ENCODE measurements at regions not wholly inside any gene's neighbourhood (a gene's known extent, or its start where the extent isn't known, plus 50 kb on each side); places are given as distances from the start of the nearest gene placed in this dataset.

DNA sequence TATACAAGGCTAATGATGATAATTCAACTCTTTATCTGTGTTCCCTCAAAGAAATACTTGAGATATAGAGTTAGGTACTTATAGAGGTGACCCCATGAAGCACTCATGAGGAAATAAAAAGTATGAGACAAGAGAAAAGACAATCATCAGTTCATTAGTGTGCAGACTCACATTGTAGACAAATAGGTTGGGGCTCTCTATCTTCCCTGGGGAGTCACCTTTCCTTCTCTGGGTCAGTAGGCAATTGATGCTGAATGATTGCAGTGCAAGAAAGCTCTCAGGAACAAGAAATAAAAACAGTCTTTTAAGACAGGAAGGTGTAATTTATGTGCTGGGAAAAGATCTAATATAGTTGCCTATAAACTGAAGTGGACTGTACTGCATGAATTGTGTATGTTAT lies 1357.6 kb upstream of the EPHA6 start:
- Histone ChIP-seq H3K9me3 (ENCODE audit: control insufficient read depth, low read depth, low read length) (no peaks in the 10 kb centered on the region), H3K4me3 (ENCODE audit: low read length) (no peak overlapping the region), H3K27ac (ENCODE audit: low read length) (no peak overlapping the region), H3K9ac (ENCODE audit: low read length) (no peak overlapping the region), H3K27me3 (ENCODE audit: control insufficient read depth, insufficient read depth, low read length) (no peaks in the 10 kb centered on the region), H3K4me1 (ENCODE audit: control insufficient read depth, low read depth, low read length) (no peaks in the 10 kb centered on the region), H3K36me3 (ENCODE audit: control insufficient read depth, low read depth, low read length) (no peaks in the 10 kb centered on the region)

DNA sequence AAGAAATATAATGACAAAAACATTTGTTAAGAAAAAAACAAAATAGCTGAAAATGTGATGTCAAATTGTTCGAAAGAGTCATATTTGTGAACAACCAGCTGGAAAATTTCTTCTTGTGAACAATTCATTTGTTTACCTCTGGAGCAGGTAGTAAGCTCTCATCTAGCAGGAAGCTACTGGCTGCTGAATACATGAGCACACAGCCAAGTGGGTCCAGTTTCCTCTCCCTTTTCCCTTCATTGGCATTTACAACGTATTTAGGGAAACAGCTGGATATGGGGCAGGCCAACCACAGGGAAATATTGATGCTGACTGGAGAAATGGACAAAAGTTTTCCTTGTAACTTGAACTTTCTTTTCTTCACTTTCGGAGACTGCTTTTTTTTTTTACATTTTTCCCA lies 1354.7 kb upstream of the EPHA6 start:
- Histone ChIP-seq H3K36me3 (ENCODE audit: control insufficient read depth, low read depth, low read length) (no peaks in the 10 kb centered on the region), H3K4me3 (ENCODE audit: low read length) (no peak overlapping the region), H3K27ac (ENCODE audit: low read length) (no peak overlapping the region), H3K27me3 (ENCODE audit: control insufficient read depth, insufficient read depth, low read length) (no peaks in the 10 kb centered on the region), H3K9ac (ENCODE audit: low read length) (no peak overlapping the region), H3K9me3 (ENCODE audit: control insufficient read depth, low read depth, low read length) (no peaks in the 10 kb centered on the region), H3K4me1 (ENCODE audit: control insufficient read depth, low read depth, low read length) (no peaks in the 10 kb centered on the region)

DNA sequence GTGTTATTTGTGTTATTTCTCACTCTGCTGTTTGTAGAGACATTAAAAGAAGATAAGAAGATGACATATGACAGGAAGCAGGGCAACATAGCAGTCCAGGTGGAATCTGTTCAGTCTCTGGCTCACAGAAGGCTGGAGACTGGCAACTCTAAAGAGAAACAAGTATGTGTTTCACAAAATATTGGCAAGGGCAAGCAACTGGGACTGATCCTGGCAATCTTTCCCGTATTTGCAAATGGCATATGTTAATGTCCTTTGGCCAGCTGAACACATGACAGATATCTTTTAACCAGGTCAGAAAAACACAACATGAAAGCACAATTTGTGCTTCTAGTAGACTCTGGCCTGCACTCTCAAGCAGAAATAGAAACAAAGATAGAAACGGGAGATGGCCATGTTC lies 1354.1 kb upstream of the EPHA6 start:
- H3K27ac ChIP-seq (ENCODE audit: low read length) = no peak overlapping the region
- no peaks in the 10 kb centered on the region for H3K27me3 ChIP-seq (ENCODE audit: control insufficient read depth, insufficient read depth, low read length)
- H3K36me3 ChIP-seq (ENCODE audit: control insufficient read depth, low read depth, low read length) = no peaks in the 10 kb centered on the region
- H3K9me3 ChIP-seq (ENCODE audit: control insufficient read depth, low read depth, low read length) = no peaks in the 10 kb centered on the region
- H3K4me3 ChIP-seq (ENCODE audit: low read length) = no peak overlapping the region
- H3K4me1 ChIP-seq (ENCODE audit: control insufficient read depth, low read depth, low read length) = no peaks in the 10 kb centered on the region
- no peak overlapping the region for H3K9ac ChIP-seq (ENCODE audit: low read length)

DNA sequence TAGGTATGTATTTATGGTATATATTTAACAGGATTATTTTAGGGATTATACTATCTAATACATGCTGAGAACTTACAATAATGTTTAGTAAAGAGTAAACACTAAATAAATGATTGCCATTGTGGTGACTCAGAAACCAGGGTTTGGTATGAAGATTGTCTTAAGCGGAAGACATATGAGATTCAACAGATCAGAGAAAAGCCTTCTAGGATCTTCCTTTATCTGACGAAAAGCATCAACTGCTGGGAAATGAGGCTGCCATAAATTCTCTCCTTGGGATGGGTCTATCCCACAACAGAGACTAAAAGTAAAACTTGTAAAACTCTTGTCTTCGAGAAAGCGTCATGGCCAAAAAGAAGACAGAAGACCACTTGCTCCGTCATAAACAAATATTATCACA lies 1352.2 kb upstream of the EPHA6 start:
- H3K27ac ChIP-seq (ENCODE audit: low read length) = no peak overlapping the region
- no peaks in the 10 kb centered on the region for H3K9me3 ChIP-seq (ENCODE audit: control insufficient read depth, low read depth, low read length)
- no peak overlapping the region for H3K4me3 ChIP-seq (ENCODE audit: low read length)
- H3K27me3 ChIP-seq (ENCODE audit: control insufficient read depth, insufficient read depth, low read length) = no peaks in the 10 kb centered on the region
- no peaks in the 10 kb centered on the region for H3K4me1 ChIP-seq (ENCODE audit: control insufficient read depth, low read depth, low read length)
- no peak overlapping the region for H3K9ac ChIP-seq (ENCODE audit: low read length)
- no peaks in the 10 kb centered on the region for H3K36me3 ChIP-seq (ENCODE audit: control insufficient read depth, low read depth, low read length)

DNA sequence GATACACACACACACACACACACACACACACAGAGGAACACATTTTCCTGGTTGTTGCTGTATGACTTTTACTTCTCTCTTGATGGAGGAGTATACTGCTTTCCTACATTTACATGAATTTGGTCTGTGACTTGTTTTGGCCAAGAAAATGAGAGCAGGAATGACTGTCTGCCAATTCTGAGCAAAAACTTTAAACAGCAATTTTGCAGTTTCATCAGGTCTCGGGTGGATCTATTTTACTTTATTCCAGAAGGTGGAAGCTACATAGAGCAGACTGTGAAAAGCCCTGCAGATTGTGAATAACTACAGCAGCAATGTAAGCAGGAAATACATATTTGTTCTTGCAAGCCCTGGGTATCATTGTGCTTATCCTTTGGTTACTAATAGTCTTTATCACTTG lies 1350.0 kb upstream of the EPHA6 start:
- no peak overlapping the region for H3K4me3 ChIP-seq (ENCODE audit: low read length)
- no peaks in the 10 kb centered on the region for H3K27me3 ChIP-seq (ENCODE audit: control insufficient read depth, insufficient read depth, low read length)
- no peaks in the 10 kb centered on the region for H3K4me1 ChIP-seq (ENCODE audit: control insufficient read depth, low read depth, low read length)
- no peak overlapping the region for H3K27ac ChIP-seq (ENCODE audit: low read length)
- H3K9ac ChIP-seq (ENCODE audit: low read length) = no peak overlapping the region
- no peaks in the 10 kb centered on the region for H3K36me3 ChIP-seq (ENCODE audit: control insufficient read depth, low read depth, low read length)
- H3K9me3 ChIP-seq (ENCODE audit: control insufficient read depth, low read depth, low read length) = no peaks in the 10 kb centered on the region

DNA sequence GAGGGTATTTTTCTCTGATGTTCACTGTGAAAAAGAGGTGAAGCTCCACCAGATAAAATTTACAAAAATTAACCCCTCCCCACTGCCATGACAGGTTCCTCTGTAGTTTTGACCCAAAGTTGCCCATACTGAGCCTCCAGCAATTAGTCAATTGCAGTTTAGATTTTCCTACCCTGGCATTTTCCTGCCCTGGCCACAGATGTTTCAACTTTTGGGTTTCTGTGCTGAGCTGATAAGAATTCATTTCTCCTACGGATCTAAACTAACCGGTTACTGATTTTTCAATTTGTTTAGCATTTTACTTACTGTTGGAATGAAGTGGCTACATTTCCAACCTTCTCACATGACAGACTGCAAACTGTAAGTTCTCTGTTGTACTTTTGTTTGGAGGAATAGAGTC lies 1346.1 kb upstream of the EPHA6 start:
- Histone ChIP-seq H3K9me3 (ENCODE audit: control insufficient read depth, low read depth, low read length) (no peaks in the 10 kb centered on the region), H3K4me1 (ENCODE audit: control insufficient read depth, low read depth, low read length) (no peaks in the 10 kb centered on the region), H3K36me3 (ENCODE audit: control insufficient read depth, low read depth, low read length) (no peaks in the 10 kb centered on the region), H3K4me3 (ENCODE audit: low read length) (no peak overlapping the region), H3K9ac (ENCODE audit: low read length) (no peak overlapping the region), H3K27ac (ENCODE audit: low read length) (no peak overlapping the region), H3K27me3 (ENCODE audit: control insufficient read depth, insufficient read depth, low read length) (no peaks in the 10 kb centered on the region)

DNA sequence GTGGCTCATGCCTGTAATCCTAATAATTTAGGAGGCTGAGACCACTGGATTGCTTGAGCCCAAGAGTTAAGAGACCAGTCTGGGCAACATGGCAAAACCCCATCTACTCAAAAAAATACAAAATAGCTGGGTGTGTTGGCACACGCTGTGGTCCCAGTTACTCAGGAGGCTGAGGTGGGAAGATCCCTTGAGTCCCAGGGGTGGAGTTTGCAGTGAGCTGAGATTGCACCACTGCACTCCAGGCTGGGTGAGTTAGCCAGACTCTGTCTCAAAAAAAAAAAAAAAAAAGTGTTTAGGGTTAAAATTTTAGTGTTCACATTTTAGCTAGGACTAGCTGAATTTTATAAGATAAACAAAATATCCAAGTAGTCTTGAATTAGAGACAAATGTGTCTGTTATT lies 1340.1 kb upstream of the EPHA6 start:
- H3K36me3 ChIP-seq (ENCODE audit: control insufficient read depth, low read depth, low read length) = no peaks in the 10 kb centered on the region
- H3K4me1 ChIP-seq (ENCODE audit: control insufficient read depth, low read depth, low read length) = no peaks in the 10 kb centered on the region
- H3K9me3 ChIP-seq (ENCODE audit: control insufficient read depth, low read depth, low read length) = no peaks in the 10 kb centered on the region
- no peaks in the 10 kb centered on the region for H3K27me3 ChIP-seq (ENCODE audit: control insufficient read depth, insufficient read depth, low read length)
- H3K9ac ChIP-seq (ENCODE audit: low read length) = no peak overlapping the region
- no peak overlapping the region for H3K4me3 ChIP-seq (ENCODE audit: low read length)
- no peak overlapping the region for H3K27ac ChIP-seq (ENCODE audit: low read length)

DNA sequence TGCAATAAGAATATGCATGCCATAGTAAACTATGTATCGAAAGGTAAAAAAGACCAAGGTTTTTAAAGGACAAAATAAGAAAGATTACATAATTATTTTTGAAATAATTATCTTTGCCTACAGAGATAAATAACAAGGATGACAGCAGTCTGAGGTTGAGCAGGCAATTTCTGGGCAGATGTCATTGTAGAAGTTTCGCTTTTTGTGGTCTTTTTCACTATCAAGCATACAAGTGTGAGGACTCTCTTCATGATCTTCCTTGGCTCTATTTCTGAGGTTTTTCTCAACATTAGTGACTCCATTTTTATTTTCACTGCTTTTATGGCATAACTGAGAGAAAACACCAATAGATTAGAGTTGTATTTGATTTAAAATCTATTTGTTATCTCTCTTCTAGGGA lies 1337.9 kb upstream of the EPHA6 start:
- no peaks in the 10 kb centered on the region for H3K9me3 ChIP-seq (ENCODE audit: control insufficient read depth, low read depth, low read length)
- no peak overlapping the region for H3K4me3 ChIP-seq (ENCODE audit: low read length)
- no peaks in the 10 kb centered on the region for H3K4me1 ChIP-seq (ENCODE audit: control insufficient read depth, low read depth, low read length)
- H3K36me3 ChIP-seq (ENCODE audit: control insufficient read depth, low read depth, low read length) = no peaks in the 10 kb centered on the region
- no peak overlapping the region for H3K9ac ChIP-seq (ENCODE audit: low read length)
- no peak overlapping the region for H3K27ac ChIP-seq (ENCODE audit: low read length)
- H3K27me3 ChIP-seq (ENCODE audit: control insufficient read depth, insufficient read depth, low read length) = no peaks in the 10 kb centered on the region

DNA sequence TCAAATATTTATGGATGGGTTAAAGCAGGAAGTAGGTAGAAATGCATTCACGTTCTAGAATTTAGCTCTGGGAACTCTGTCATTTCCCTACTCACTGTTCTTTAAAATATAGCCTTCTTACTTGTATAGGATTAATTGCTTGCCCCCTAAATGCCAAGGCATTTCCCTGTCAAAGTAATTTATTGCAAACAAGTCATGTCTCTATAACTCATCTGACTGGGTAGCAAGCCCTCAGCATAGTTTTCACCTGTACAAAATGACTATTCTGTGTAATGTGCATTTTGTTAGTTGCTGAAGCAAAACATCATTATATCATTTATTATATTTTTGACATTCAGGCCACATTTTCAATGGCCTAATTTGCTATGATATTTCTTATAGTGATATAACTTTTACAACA lies 1308.2 kb upstream of the EPHA6 start:
- Histone ChIP-seq H3K4me3 (ENCODE audit: low read length) (no peak overlapping the region), H3K36me3 (ENCODE audit: control insufficient read depth, low read depth, low read length) (no peaks in the 10 kb centered on the region), H3K4me1 (ENCODE audit: control insufficient read depth, low read depth, low read length) (no peaks in the 10 kb centered on the region), H3K27me3 (ENCODE audit: control insufficient read depth, insufficient read depth, low read length) (no peaks in the 10 kb centered on the region), H3K9ac (ENCODE audit: low read length) (no peak overlapping the region), H3K9me3 (ENCODE audit: control insufficient read depth, low read depth, low read length) (no peaks in the 10 kb centered on the region), H3K27ac (ENCODE audit: low read length) (no peak overlapping the region)

DNA sequence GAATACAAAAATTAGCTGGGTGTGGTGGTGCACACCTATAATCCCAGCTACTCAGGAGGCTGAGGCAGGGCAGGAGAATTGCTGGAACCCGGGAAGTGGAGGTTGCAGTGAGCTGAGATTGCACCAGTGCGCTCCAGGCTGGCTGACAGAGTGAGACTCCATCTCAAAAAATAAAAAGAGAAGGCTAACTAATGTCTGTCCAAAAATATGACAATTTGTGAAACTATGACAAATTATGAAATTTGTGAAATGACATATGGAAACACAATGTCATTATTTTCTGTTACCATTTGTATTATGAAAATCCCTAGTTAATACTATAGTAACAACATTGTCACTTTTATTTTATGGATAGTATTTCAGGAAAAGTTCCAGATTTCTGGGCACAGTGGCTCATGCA lies 1306.3 kb upstream of the EPHA6 start:
- H3K27me3 ChIP-seq (ENCODE audit: control insufficient read depth, insufficient read depth, low read length) = no peaks in the 10 kb centered on the region
- H3K36me3 ChIP-seq (ENCODE audit: control insufficient read depth, low read depth, low read length) = no peaks in the 10 kb centered on the region
- H3K9ac ChIP-seq (ENCODE audit: low read length) = no peak overlapping the region
- no peak overlapping the region for H3K4me3 ChIP-seq (ENCODE audit: low read length)
- H3K4me1 ChIP-seq (ENCODE audit: control insufficient read depth, low read depth, low read length) = no peaks in the 10 kb centered on the region
- H3K27ac ChIP-seq (ENCODE audit: low read length) = no peak overlapping the region
- H3K9me3 ChIP-seq (ENCODE audit: control insufficient read depth, low read depth, low read length) = no peaks in the 10 kb centered on the region

DNA sequence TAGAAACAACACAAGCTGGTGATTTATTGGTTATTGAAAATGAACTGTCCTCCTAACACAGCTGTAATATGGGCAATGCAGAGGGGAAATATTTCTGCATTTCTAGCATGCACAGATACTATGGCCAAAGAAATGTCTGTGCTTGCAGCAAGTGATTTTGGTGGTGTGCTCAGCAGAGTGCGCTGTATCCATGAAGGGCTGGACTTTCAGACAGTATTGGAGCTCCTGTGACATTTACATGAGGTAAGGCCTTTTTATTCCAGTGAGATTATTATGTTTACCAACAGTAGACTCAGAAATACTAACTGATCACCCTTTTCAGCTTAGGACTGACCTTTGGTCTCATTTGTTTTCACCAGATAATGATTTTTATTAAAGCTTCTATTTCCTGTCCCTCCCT lies 1302.6 kb upstream of the EPHA6 start:
- Histone ChIP-seq H3K36me3 (ENCODE audit: control insufficient read depth, low read depth, low read length) (no peaks in the 10 kb centered on the region), H3K9me3 (ENCODE audit: control insufficient read depth, low read depth, low read length) (no peaks in the 10 kb centered on the region), H3K9ac (ENCODE audit: low read length) (no peak overlapping the region), H3K4me3 (ENCODE audit: low read length) (no peak overlapping the region), H3K27me3 (ENCODE audit: control insufficient read depth, insufficient read depth, low read length) (no peaks in the 10 kb centered on the region), H3K4me1 (ENCODE audit: control insufficient read depth, low read depth, low read length) (no peaks in the 10 kb centered on the region), H3K27ac (ENCODE audit: low read length) (no peak overlapping the region)

DNA sequence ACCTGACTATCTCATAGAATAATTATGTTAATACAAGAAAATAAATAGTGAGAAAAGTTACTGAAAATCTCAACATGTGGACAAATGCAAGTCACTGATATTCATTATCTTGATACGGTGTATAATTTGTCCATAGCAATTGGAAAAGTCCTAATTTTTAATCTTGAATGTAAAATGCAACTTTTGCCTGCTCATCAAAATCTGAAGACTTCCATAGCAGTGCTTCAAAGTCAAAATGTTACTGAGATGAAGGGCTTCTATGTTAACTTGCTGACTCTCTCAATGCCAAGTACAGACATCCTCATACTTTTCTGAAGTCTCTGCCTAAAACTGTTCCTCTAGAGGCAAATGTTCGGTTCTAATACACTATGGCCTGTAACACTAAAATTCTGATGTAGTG lies 1300.1 kb upstream of the EPHA6 start:
- Histone ChIP-seq H3K9ac (ENCODE audit: low read length) (no peak overlapping the region), H3K27ac (ENCODE audit: low read length) (no peak overlapping the region), H3K4me1 (ENCODE audit: control insufficient read depth, low read depth, low read length) (no peaks in the 10 kb centered on the region), H3K4me3 (ENCODE audit: low read length) (no peak overlapping the region), H3K9me3 (ENCODE audit: control insufficient read depth, low read depth, low read length) (no peaks in the 10 kb centered on the region), H3K27me3 (ENCODE audit: control insufficient read depth, insufficient read depth, low read length) (no peaks in the 10 kb centered on the region), H3K36me3 (ENCODE audit: control insufficient read depth, low read depth, low read length) (no peaks in the 10 kb centered on the region)

DNA sequence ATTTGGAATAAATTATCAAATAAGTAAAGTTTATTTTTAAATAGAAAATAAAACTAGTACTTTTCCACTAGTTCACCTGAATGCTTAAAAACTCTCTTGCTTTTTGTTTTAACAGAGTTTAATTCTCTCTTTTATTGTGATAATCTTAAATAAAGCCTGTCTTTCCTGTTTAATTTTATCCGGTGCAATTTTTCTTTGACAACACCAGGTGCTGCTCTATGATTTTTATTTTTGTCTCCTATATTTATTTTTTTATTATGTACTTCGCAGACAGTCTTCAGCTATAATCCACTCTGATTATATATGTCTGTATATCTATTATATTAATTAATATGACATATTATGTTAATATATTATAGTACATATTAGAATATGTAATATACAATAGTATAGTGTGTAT lies 1293.0 kb upstream of the EPHA6 start:
- Histone ChIP-seq H3K4me1 (ENCODE audit: control insufficient read depth, low read depth, low read length) (no peaks in the 10 kb centered on the region), H3K36me3 (ENCODE audit: control insufficient read depth, low read depth, low read length) (no peaks in the 10 kb centered on the region), H3K27me3 (ENCODE audit: control insufficient read depth, insufficient read depth, low read length) (no peaks in the 10 kb centered on the region), H3K9me3 (ENCODE audit: control insufficient read depth, low read depth, low read length) (no peaks in the 10 kb centered on the region), H3K9ac (ENCODE audit: low read length) (no peak overlapping the region), H3K27ac (ENCODE audit: low read length) (no peak overlapping the region), H3K4me3 (ENCODE audit: low read length) (no peak overlapping the region)

Measured in iPS-18a (cell line).